GM19035 (cell line): ENCODE measurements at regions not wholly inside any gene's neighbourhood (a gene's known extent, or its start where the extent isn't known, plus 50 kb on each side); places are given as distances from the start of the nearest gene placed in this dataset.
"Not testable (repeated sequence)": the region's sequence is repeated elsewhere in the genome, so short reads cannot be mapped to it uniquely, and the experiment has no call there.

ENCODE experiments used
- ATAC-seq: cut with Tn5 transposase; IDR thresholded peaks from one replicate; pipeline ENCODE4 v1.9.1; 2021; ENCODE audit not compliant: unreplicated experiment

DNA sequence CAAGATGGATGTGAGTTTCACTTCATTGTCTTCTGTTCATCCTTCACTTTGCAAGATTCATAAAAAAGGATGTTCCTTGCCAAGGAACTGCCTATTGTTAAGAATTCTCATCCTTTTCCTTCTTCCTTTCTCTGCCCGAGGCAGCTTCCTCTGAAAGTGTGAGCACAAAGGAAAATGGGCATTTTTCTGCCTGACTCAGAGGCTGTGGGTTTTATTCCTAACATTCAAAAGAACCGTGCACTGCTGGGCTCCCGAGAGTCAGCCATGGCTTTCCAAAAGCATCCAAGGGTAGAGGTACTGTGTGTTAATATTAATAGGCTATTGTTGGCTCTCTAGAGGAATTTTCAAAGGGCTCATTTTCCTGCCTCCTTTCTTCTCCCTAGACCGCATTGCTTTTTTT lies 289.4 kb downstream of the ABCC12 start:
- no peak for ATAC-seq

DNA sequence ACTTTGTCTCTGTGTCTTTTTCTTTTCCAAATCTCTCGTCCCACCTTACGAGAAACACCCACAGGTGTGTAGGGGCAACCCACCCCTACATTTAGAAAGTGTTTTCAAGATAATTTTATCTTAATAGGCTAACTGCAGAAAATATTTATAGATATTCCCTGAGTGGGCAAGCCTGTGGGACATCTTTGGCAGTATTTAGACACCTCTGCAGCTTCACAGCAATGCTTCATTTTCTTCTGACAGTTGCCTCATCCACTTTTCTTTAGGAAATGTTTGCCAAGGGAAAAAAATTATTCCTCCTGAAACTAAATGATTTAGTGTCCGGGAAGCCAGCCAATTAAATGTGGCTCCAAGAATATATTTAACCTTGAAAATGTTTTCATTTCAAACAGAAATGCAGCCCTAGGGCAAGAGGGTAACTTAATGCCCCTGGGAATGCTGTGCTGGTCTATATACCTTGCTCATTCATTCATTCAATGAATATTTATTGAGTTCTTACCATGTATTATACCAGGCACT lies 290.4 kb downstream of the ABCC12 start:
- no peak for ATAC-seq

DNA sequence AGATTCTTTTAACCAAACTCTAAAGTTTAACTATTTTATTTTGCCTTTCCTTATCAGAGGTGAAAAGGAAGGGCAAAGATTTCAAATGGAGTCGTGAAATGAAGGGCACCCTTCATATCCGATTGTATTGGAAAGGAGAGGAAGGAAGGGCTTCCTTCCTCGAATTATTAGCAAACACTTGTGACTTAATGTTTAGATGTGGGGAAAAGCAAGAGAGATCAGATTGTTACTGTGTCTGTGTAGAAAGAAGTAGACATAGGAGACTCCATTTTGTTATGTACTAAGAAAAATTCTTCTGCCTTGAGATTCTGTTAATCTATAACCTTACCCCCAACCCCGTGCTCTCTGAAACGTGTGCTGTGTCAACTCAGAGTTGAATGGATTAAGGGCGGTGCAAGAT lies 291.5 kb downstream of the ABCC12 start:
- not testable (repeated sequence) for ATAC-seq

DNA sequence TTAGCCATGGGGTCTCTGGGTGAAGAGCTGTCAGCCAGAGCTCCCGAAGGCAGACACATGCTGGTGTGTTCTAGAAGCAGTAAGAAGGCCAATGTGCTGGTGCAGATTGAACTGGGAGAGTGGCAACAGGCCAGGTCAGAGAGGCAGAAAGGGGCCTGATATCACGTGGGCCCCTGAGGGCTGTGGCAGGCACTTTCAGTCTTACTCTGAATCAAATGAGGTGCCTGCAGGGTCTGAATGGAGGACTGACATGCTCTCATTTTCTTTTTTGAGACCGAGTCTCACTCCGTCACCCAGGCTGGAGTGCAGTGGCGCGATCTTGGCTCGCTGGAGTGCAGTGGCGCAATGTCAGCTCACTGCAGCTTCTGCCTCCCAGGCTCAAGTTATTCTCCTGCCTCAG lies 293.8 kb downstream of the ABCC12 start:
- no peak for ATAC-seq

DNA sequence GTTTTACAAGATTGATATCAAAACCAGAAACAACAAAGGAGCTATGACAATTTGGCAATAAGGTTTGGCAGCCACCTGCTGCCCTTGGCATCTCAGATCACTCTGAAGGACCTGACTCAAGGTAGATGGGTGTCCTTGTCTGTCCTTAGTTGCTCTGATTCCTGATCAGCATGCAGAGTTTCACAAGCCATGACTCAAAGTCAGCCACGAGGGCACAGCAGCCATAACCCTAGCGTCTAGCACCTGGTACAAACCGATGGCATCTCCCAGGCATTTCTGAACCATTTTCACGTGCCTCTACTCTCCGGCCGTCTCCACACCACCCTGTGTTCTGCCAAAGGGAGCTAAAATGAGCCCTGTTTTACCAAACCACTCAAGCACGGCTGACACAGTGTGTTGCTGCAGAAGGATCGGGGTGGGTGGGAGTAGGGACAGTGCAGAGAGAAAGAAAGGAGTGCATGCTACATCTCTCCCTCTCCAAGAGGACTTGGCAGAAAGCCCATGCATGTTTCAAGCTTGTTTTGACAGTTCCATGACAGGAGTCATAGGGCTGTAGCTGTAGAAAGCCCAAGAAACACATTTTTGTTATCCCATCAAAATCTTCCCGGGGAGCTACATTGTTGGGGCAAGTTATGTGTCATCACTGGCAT lies 297.3 kb downstream of the ABCC12 start:
- ATAC-seq: no peak

DNA sequence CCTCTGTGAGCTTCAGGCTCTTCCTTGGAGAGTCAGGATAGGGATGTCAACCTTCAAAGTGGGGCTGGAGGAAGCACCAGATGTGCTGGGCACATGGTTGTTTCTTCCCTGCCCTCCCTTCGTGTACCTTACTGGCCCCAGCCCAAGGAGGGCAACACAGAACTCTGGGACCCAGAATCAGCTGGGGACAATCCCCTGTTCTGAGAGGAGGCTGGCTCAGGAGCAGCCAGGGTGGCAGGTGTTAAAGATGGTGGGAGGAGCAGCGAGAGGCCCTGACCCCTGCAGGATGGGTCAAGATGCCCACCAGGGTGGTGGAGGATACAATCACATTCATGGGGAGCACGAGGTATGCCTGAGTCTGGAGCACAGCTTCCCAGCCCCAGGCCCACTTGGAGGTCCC lies 300.4 kb downstream of the ABCC12 start:
- no peak for ATAC-seq

DNA sequence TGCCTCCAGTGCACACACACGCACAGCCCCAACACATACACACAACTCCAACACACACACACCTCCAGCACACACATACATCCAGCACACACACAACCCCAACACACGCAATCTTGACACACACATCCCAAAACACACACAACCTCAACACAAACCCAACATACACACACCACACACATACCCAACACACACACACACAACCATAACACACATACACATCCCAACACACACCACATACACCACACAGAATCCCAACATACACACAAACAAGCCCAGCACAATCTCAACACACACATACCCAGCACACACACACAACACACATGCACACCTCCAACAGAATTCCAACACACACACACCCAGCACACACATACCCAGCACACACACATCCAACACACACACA lies 301.1 kb downstream of the ABCC12 start:
- no peak for ATAC-seq

DNA sequence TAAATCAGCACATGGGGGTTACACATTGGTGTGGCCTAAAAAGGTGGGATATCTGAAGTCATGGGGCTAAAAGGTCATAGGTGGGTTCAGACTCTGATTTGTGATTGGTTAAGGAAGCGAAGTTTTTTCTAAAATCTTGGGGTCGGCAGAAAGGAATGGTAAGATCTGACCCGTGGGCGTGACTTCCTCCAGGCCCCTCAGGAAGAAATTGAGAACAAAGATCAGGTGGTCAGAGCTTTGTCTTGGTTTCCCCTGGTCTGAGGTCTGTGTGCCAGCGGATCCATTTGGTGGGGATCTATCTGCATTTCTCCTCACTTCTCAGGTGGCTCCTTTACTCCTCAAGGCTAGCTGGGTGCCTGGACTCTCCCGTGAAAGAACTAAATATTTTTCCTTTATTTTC lies 302.8 kb downstream of the ABCC12 start:
- ATAC-seq: no peak

DNA sequence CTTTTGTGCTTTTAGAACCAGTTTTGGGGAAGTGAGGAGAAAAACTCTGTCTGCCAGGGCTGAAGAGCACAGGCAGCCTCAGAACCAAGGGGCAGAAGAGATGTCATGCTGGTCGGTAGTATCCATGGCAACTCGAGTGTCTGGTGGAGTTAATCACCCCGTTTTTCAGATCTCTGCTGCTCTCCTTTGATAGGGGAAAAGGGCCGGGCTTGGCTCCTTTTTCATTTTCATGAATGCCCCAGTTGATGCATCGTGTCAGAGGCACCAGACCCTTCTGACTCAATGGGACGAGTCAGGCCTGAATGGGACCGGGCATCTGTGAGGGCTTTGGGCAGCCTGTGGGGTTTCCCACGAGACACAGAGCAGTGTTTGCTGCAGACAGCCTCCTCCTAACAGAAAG lies 304.6 kb downstream of the ABCC12 start:
- no peak for ATAC-seq

DNA sequence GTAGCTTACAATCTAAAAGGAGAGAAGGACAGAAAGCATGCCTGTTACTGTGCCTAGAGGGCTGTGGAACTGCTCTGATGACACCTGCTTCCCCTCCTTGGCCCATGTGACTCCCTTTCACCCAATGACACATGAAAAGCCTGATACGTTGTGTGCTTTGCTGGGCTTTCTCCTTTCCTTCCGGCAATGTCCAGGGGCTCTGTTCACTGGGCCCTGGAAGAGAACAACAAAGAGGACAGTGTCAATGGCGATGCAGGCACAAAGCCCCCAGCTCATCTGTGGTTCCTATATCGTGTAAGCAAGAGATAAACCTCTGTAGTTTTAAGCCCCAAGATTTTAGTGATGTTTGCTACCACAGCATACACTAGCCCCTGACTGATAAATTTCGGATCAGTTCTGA lies 306.1 kb downstream of the ABCC12 start:
- ATAC-seq: no peak

DNA sequence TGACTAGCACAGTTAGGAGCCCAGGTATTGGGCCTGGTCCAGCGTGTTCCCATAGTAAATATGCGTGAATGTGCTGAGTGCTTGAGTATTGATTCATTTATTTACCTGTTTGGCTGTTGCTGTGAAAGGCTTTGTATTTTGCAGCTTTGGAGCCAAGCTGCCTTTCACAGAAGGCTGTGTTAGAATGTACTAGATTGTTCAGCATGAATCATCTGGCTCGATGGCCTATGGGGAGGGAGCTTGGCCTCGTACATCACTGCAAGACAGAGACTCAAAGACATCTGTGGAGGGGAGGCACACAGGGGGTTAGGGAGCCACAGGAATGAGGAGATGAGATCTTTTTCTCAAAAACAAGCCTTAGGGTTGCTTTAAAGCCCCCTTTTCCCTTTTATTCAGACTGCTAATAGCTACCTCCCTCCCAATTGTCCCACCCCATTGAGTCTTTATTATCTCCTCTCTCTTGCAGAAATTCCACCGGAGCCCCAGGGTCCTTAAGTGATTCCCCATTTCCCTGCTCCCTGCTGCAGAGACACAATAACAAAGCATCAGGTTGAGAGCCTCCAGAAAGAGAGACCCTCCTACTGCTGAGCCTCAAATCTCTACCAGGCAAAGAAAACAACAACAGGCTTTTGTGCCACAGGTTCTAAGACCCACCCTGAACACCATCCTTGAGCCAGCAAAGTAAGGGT lies 307.2 kb downstream of the ABCC12 start:
- ATAC-seq: no peak

DNA sequence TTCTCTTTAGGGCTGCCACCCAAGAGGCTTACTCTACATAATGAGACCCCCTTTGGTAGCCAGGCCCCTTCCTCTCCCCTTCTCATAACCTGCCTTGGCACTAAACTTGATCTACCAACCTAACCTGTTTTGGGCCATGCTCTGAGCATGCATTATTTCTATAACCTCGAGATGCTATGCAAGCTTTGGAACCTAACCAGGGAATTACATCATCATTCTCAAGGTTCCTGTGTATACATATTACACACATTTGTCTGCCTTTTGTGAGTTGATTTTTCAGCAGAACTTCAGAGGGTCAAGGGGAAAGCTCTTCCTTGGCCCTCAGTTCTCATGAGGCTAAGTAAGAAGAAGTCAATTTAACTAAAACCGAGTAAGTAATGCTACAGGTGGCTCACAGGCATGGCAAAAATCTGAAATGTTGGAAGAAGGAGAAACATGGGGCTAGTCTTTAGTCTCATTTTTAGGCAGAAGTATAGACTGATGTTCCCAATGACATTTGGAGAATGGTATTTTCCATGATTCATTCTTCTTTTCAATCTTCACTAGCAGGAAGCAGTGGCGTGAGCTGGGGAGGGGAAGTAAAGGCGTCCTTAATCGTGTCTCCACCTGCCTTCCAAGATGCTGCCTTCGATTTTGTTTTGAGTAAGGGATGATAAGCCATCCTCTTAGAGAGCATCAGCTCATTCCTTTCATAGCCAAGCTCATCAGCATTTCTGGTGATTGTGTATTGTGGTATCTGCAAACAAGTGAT lies 308.4 kb downstream of the ABCC12 start:
- no peak for ATAC-seq

DNA sequence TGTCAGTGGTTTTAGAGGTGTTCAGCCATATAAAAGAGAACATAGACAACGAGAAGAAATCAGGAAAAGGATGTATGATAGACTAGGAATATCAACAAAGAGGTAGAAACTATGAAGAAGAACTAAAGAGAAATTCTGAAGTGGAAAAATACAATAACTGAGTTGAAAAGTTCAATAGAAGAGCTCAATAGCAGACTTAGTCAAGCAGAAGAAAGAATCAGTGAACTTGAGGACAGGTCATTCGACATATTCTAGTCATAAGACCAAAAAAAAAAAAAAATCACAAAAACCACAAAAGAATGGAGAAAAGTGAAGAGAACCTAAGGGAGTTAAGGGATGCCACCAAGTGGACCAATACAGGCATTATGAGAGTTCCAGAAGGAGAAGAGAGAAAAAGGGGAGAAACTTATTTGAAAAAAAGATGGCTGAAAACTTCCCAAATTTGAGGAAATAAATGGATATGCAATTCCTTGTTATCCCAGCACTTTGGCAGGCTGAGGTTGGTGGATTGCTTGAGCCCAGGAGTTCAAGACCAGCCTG lies 321.2 kb downstream of the ABCC12 start:
- no peak for ATAC-seq

DNA sequence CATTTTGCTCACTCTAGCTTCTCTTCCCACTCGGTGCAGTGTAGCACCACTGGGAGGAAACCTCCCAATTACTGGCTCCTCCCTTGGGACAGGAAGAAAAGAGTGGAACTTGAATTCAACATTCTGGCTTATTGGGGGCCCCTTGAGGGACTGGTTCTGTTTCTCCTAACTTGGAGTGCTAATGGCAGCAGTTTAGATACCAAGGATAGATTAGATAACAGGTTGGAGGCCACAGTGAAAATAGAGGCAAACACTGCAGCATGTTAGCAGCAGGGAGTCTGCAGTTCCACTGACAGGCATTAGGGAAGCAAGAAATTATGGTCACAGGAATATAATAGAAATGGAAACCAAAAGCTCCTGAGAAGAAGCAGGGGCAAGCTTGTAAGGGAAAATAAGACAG lies 322.0 kb downstream of the ABCC12 start:
- no peak for ATAC-seq

DNA sequence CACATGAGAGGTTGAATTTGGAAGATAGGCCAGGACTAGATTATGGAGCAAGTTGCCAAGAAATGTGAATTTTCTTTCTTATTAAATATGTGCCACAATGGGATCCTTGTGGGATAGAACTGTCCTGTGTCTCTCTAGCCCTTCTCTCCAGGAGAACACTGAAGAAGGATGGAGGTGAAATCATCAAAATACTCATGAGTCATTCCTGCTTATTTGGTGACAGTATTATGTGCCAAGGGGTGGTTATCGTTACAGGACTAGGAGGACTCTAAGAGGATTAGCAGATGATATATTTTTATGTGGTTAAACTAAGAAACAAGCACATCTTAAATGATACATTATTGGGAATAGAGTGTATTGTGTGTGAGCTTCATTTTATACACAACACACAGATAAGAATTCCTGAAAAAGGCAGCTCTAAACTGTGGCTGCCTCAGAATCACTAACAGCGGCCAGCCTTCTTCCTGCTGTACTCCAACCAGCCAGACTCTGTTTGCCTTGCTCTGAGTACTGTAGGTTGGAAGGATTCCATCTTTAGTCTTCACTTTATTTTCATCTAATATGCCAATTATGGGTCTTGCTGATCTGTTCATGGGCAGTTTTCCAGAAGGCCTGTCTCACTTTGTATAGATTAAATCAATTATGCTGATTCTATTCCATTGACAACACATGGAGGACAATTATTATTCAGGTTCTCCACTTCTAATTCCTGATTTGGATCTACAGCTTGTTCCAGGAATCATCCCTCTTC lies 325.8 kb downstream of the ABCC12 start:
- no peak for ATAC-seq

DNA sequence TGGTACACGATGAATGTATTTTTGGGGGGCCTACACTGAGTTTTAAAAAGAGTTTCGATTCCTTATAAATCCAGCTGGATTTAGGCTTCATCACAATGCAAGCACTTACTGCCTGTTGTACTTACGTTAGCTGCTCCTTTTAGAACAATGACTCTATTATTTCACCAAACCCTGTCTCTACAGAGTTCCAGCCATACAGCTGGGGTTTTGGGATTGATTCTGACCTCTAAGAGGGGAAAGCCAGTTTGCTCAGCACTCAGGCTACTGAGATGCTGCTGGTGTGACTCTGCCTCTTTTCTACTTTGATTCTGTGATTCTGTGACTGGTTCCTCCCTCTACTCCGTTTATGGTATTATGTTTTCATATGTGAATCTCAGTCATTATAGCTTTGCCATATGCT lies 329.7 kb downstream of the ABCC12 start:
- ATAC-seq: no peak

DNA sequence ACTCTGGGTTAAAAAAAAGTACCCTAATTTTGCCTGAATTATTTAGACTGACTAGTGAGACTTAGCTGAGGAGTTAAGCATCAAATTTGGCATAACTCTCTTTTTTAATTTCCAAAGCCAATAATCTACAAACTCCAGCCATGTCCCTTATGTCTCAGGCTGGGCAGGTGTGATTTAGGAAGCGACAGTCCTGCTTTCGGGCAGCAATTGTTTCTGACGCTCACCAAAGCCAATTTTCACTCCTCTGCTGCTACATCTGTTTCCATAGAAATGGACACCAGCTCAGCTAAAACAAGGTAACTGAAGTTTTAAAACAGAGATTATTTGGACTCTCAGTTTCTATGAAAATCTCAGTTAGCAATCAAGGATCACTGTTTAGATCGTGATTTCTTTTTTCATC lies 338.7 kb downstream of the ABCC12 start:
- ATAC-seq: no peak

DNA sequence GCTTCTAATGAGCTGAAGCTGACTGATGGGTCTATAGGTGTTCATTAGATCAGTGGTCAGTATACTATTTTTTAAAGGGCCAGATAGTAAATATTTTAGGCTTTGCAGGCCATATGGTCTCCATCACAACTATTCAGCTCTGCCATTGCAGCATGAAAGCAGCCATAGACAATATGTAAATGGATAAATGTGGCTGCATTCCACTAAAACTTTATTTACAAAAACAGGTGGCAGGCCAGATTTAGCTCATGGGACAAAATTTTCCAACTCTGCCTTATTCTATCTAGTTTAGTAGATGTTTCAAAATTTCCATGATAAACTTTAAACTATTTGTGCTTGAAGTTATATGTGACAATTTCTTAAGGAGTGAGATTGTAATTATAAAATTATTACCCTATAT lies 339.3 kb downstream of the ABCC12 start:
- no peak for ATAC-seq

DNA sequence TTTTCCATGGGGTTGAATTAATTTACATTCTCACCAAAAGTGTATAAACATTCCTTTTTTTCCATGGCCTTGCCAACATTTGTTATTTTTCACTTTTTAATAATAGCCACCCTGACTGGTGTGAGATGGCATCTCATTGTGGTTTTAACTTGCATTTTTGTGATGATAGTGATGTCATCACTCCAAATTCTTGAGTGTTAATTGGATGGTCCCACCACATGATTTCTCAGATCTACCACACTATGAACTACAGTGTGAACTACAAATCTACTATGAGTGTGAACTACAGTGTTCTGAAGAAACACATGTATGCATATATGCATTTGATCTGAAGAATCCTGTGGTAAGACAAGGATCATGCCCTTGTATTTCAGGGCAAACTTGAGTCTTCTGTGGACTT lies 340.1 kb downstream of the ABCC12 start:
- ATAC-seq: no peak

DNA sequence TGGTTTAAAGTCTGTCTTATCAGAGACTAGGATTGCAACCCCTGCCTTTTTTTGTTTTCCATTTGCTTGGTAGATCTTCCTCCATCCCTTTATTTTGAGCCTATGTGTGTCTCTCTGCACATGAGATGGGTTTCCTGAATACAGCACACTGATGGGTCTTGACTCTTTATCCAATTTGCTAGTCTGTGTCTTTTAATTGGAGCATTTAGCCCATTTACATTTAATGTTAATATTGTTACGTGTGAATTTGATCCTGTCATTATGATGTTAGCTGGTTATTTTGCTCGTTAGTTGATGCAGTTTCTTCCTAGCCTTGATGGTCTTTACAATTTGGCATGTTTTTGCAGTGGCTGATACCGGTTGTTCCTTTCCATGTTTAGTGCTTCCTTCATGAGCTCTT lies 344.0 kb downstream of the ABCC12 start:
- not testable (repeated sequence) for ATAC-seq

DNA sequence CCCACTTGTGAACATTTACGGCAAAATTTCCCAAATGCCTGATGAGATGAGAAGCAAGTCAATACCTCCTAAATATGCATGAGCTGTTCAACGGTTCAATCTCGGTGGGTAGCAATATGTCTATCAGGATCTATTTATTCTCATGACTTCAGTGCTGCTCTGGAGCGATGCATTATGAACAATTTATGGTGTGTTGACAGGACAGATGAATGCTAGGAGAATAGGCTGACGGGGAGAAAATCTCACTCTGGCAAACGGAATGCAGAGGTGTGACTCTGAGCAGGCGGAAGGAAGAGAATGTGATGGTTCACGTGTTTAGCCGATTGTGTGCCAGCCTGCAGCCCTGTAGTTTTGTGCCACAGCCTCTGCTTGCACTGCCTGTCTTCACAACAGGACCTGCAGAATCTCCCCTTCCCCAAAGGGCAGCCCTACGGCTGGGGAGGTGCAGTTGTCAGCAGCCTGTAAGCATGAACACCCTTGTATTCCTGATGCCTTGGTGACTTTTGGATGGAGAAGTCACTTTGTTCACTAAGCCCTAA lies 345.2 kb downstream of the PHKB start:
- ATAC-seq: no peak
